ENCODE measurements at regions not wholly inside any gene's neighbourhood (a gene's known extent, or its start where the extent isn't known, plus 50 kb on each side); places are given as distances from the start of the nearest gene placed in this dataset.

DNA sequence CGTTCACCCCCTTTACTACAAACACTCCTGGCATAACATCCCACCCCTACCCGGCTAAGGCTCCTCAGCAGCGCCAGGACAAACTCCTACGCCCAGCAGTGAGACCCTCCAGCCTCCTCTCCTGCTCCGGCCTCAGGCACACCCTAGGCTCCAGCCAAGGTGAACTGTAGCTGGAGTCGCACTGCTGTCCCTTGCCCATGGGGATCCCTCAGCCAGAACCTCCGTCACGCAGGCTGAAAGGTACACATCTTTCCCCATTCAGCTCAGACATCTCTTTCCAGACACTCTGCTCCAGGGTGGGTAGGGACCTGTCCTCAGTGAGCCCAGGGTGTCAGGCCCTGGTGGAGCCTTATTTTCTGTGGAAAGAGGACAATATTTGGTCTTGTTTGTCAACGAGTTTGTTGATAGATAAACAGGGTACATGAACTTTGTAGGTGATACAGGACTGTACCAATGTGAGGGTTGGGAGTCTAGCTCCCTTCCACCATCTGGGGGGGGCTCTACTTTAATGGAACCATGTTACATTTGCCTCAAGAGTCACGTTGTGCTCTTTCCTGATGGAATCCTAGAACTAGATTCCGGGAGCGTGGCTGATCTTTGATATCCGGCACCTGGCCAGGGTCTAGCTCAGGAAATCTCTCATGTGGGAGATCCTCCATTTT lies 56.5 kb upstream of the SSBP3 start (continued):
- TF ChIP-seq REST (IDR thresholded peaks at IDR 0.05): no peak
- no peak for TF ChIP-seq HNF4A (conservative IDR thresholded peaks at IDR 0.05)

DNA sequence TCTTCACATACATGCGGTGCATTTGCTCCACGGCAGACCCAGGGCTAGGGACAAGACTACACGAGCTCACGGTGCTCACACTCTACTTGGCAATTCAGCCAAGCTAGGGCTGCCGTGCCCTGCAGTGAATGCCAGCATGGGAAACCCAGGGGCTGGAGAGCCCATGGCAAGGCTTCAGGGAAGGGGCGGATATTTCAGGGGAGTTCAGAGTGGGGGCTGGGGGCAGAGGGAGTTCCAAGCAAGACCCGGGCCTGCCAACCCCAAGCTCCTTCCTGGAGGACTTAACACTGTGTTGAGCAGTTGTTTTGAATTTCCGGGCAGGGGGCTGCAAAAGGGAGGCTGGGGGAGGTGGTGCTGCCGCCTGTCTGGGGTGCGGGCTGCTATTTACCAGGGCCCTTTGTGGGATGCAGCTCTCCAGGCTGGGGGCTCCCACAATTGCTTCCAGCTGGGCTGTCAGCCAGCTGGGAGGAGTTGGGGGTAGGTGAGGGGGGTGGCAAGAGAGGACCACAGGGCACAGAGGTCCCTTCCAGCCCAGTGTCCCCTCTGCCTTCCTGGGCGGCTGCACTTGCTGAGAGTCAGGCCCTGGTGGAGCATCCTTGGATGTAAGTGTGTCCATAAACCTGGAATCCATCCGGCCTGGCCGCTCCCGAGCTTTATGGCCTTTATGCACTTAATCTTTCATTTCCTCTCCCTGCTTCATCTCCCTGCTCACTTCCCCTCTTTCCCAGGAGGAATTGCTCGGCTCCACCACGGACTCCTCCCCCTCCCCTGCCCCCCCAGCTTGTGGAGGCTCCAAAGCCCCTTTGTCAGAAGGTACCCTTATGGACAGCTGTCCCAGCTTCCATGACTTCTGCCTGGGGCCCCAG lies 55.8 kb upstream of the SSBP3 start:
- DNase-seq (ENCODE audit: low spot score): no peak
- Histone ChIP-seq H3K27ac (ENCODE audit: low read depth in 1 of 2, low read length in 2 of 2) (no peak overlapping the region), H3K9ac (ENCODE audit: low read depth in 1 of 2, low read length in 2 of 2) (no peak overlapping the region), H3K9me3 (ENCODE audit: control insufficient read depth in 4 of 4, low read length in 3 of 4) (no peaks in the 10 kb centered on the region), H3K36me3 (ENCODE audit: control insufficient read depth in 4 of 4, insufficient read depth in 3 of 4, low read depth in 1 of 4, low read length in 3 of 4) (no peaks in the 10 kb centered on the region), H3K4me3 (ENCODE audit: low read depth in 1 of 3, low read length in 3 of 3) (no peak overlapping the region), H3K4me1 (ENCODE audit: control insufficient read depth in 4 of 4, insufficient read depth in 4 of 4, low read length in 3 of 4) (peaks cover 0 to 14% (median 0%) of the 10 kb centered on the region in 4 donors), H3K27me3 (ENCODE audit: control insufficient read depth in 4 of 4, insufficient read depth in 4 of 4, low read length in 3 of 4) (no peaks in the 10 kb centered on the region)
- WGBS: 85% methylated on average over 16 of the region's 16 CpGs
- no peak for TF ChIP-seq RAD21 (IDR thresholded peaks at IDR 0.05)
- TF ChIP-seq HNF4G (IDR thresholded peaks at IDR 0.05): no peak
- no peak for TF ChIP-seq TAF1 (conservative IDR thresholded peaks at IDR 0.05)
- no peak for TF ChIP-seq SP1 (IDR thresholded peaks at IDR 0.05)
- TF ChIP-seq JUND (IDR thresholded peaks at IDR 0.05): no peak
- no peak for TF ChIP-seq FOXA2 (IDR thresholded peaks at IDR 0.05)
- no peak for TF ChIP-seq NR2F2 (IDR thresholded peaks at IDR 0.05)
- no peak for TF ChIP-seq REST (IDR thresholded peaks at IDR 0.05)
- TF ChIP-seq EGR1 (IDR thresholded peaks at IDR 0.05; ENCODE audit: low read depth in 2 of 2): no peak
- TF ChIP-seq GABPA (IDR thresholded peaks at IDR 0.05 in 1 of 2, conservative IDR thresholded peaks at IDR 0.05 in 1 of 2): no peak
- TF ChIP-seq, protein P1, sequence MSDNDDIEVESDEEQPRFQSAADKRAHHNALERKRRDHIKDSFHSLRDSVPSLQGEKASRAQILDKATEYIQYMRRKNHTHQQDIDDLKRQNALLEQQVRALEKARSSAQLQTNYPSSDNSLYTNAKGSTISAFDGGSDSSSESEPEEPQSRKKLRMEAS (IDR thresholded peaks at IDR 0.05): no peak
- TF ChIP-seq RXRA (IDR thresholded peaks at IDR 0.05): no peak
- TF ChIP-seq FOXA1 (IDR thresholded peaks at IDR 0.05): no peak
- TF ChIP-seq YY1 (IDR thresholded peaks at IDR 0.05): no peak

Data from liver (tissue), 7 donors.